Rectal smooth muscle tissue (tissue), 1 donor: ENCODE measurements at regions not wholly inside any gene's neighbourhood (a gene's known extent, or its start where the extent isn't known, plus 50 kb on each side); places are given as distances from the start of the nearest gene placed in this dataset.

Source experiments
- H3K27ac ChIP-seq: one replicate; pipeline ENCODE4 v1.7.0; 2013; ENCODE audit warnings: low read depth, low read length, inconsistent platforms
- H3K27me3 ChIP-seq: one replicate; pipeline ENCODE4 v1.7.0; 2013; ENCODE audit warnings: low read length; ENCODE audit not compliant: control insufficient read depth, insufficient read depth
- H3K36me3 ChIP-seq: one replicate; pipeline ENCODE4 v1.7.0; 2013; ENCODE audit warnings: low read length; ENCODE audit not compliant: control insufficient read depth, insufficient read depth
- H3K4me1 ChIP-seq: one replicate; pipeline ENCODE4 v1.7.0; 2013; ENCODE audit warnings: low read length; ENCODE audit not compliant: control insufficient read depth, insufficient read depth
- H3K4me3 ChIP-seq: one replicate; pipeline ENCODE4 v1.7.0; 2013; ENCODE audit warnings: low read length
- H3K9ac ChIP-seq: one replicate; pipeline ENCODE4 v1.7.0; 2013; ENCODE audit warnings: low read length

GRCh38 chr11:115691030-115691429 is 186.8 kb upstream of the CADM1 start:
- Histone ChIP-seq H3K4me1 (no peaks in the 10 kb centered on the region), H3K9ac (no peak overlapping the region), H3K27ac (no peak overlapping the region), H3K27me3 (peaks cover 3% of the 10 kb centered on the region), H3K4me3 (no peak overlapping the region), H3K36me3 (no peaks in the 10 kb centered on the region)

GRCh38 chr11:115687934-115688333 is 183.7 kb upstream of the CADM1 start:
- H3K27ac ChIP-seq = no peak overlapping the region
- peaks cover 3% of the 10 kb centered on the region for H3K27me3 ChIP-seq
- H3K4me3 ChIP-seq = no peak overlapping the region
- H3K36me3 ChIP-seq = no peaks in the 10 kb centered on the region
- no peaks in the 10 kb centered on the region for H3K4me1 ChIP-seq
- H3K9ac ChIP-seq = no peak overlapping the region

GRCh38 chr11:115684699-115685098 is 180.5 kb upstream of the CADM1 start:
- H3K9ac ChIP-seq = no peak overlapping the region
- no peak overlapping the region for H3K27ac ChIP-seq
- peaks cover under 1% of the 10 kb centered on the region for H3K27me3 ChIP-seq
- no peak overlapping the region for H3K4me3 ChIP-seq
- H3K4me1 ChIP-seq = no peaks in the 10 kb centered on the region
- no peaks in the 10 kb centered on the region for H3K36me3 ChIP-seq

GRCh38 chr11:115684135-115684534 is 179.9 kb upstream of the CADM1 start:
- no peaks in the 10 kb centered on the region for H3K36me3 ChIP-seq
- H3K27me3 ChIP-seq = no peaks in the 10 kb centered on the region
- no peak overlapping the region for H3K4me3 ChIP-seq
- no peak overlapping the region for H3K27ac ChIP-seq
- no peaks in the 10 kb centered on the region for H3K4me1 ChIP-seq
- no peak overlapping the region for H3K9ac ChIP-seq

- H3K27ac ChIP-seq = no peak overlapping the region
- no peaks in the 10 kb centered on the region for H3K4me1 ChIP-seq
- H3K9ac ChIP-seq = no peak overlapping the region
- no peaks in the 10 kb centered on the region for H3K36me3 ChIP-seq
- H3K27me3 ChIP-seq = no peaks in the 10 kb centered on the region
- H3K4me3 ChIP-seq = no peak overlapping the region
Observed at GRCh38 chr11:115682888-115683287, 178.7 kb upstream of the CADM1 start.

- H3K9ac ChIP-seq = no peak overlapping the region
- no peaks in the 10 kb centered on the region for H3K27me3 ChIP-seq
Observed at GRCh38 chr11:115682101-115682500, 177.9 kb upstream of the CADM1 start.

GRCh38 chr11:115679945-115680344 is 175.7 kb upstream of the CADM1 start:
- no peaks in the 10 kb centered on the region for H3K36me3 ChIP-seq
- H3K4me1 ChIP-seq = no peaks in the 10 kb centered on the region
- H3K9ac ChIP-seq = no peak overlapping the region
- H3K4me3 ChIP-seq = no peak overlapping the region
- no peaks in the 10 kb centered on the region for H3K27me3 ChIP-seq
- no peak overlapping the region for H3K27ac ChIP-seq

More at GRCh38 chr11:115682101-115682500, 177.9 kb upstream of the CADM1 start:
- Histone ChIP-seq H3K4me1 (no peaks in the 10 kb centered on the region), H3K36me3 (no peaks in the 10 kb centered on the region), H3K4me3 (no peak overlapping the region), H3K27ac (no peak overlapping the region)

- Histone ChIP-seq H3K27me3 (no peaks in the 10 kb centered on the region), H3K36me3 (no peaks in the 10 kb centered on the region), H3K4me3 (no peak overlapping the region)
Observed at GRCh38 chr11:115678942-115679341, 174.7 kb upstream of the CADM1 start.

GRCh38 chr11:115677190-115677589 is 173.0 kb upstream of the CADM1 start:
- Histone ChIP-seq H3K27me3 (no peaks in the 10 kb centered on the region), H3K4me1 (peaks cover 3% of the 10 kb centered on the region), H3K4me3 (no peak overlapping the region), H3K9ac (no peak overlapping the region), H3K36me3 (no peaks in the 10 kb centered on the region), H3K27ac (no peak overlapping the region)

More at GRCh38 chr11:115678942-115679341, 174.7 kb upstream of the CADM1 start:
- no peak overlapping the region for H3K27ac ChIP-seq
- H3K4me1 ChIP-seq = no peaks in the 10 kb centered on the region
- no peak overlapping the region for H3K9ac ChIP-seq

- H3K4me3 ChIP-seq = no peak overlapping the region
- no peaks in the 10 kb centered on the region for H3K27me3 ChIP-seq
- H3K4me1 ChIP-seq = peaks cover 3% of the 10 kb centered on the region
- H3K9ac ChIP-seq = no peak overlapping the region
- H3K36me3 ChIP-seq = no peaks in the 10 kb centered on the region
- no peak overlapping the region for H3K27ac ChIP-seq
Observed at GRCh38 chr11:115676768-115677167, 172.6 kb upstream of the CADM1 start.

GRCh38 chr11:115676206-115676605 is 172.0 kb upstream of the CADM1 start:
- no peak overlapping the region for H3K27ac ChIP-seq
- no peak overlapping the region for H3K9ac ChIP-seq

GRCh38 chr11:115674937-115675544 is 170.8 kb upstream of the CADM1 start:
- Histone ChIP-seq H3K27me3 (no peaks in the 10 kb centered on the region), H3K9ac (no peak overlapping the region), H3K4me1 (peaks cover 3% of the 10 kb centered on the region), H3K36me3 (no peaks in the 10 kb centered on the region), H3K4me3 (no peak overlapping the region), H3K27ac (no peak overlapping the region)

More at GRCh38 chr11:115676206-115676605, 172.0 kb upstream of the CADM1 start:
- no peaks in the 10 kb centered on the region for H3K27me3 ChIP-seq
- H3K4me3 ChIP-seq = no peak overlapping the region
- H3K36me3 ChIP-seq = no peaks in the 10 kb centered on the region
- peaks cover 3% of the 10 kb centered on the region for H3K4me1 ChIP-seq

- H3K4me3 ChIP-seq = no peak overlapping the region
- no peaks in the 10 kb centered on the region for H3K27me3 ChIP-seq
- H3K27ac ChIP-seq = no peak overlapping the region
- peaks cover 3% of the 10 kb centered on the region for H3K4me1 ChIP-seq
- no peak overlapping the region for H3K9ac ChIP-seq
- no peaks in the 10 kb centered on the region for H3K36me3 ChIP-seq
Observed at GRCh38 chr11:115674176-115674936, 170.1 kb upstream of the CADM1 start.
